T1000 (cell line): ENCODE measurements at regions not wholly inside any gene's neighbourhood (a gene's known extent, or its start where the extent isn't known, plus 50 kb on each side); places are given as distances from the start of the nearest gene placed in this dataset.

Experiments used
- DNase-seq: peaks from one replicate; lab custom pipeline; 2025; ENCODE audit warnings: mixed read lengths; lab: John Stamatoyannopoulos, UW

- DNase-seq, result no peak
Measured at GRCh38 chr2:240226672-240227537, 86.4 kb upstream of the OTOS start.

GRCh38 chr2:240227538-240228428 is 87.3 kb upstream of the OTOS start:
- DNase-seq, result no peak

- no peak for DNase-seq
Measured at GRCh38 chr2:240229005-240229404, 88.5 kb upstream of the OTOS start.

- no peak for DNase-seq
Measured at GRCh38 chr2:240229603-240230235, 89.3 kb upstream of the OTOS start.

- DNase-seq, result no peak
Measured at GRCh38 chr2:240230291-240230931, 90.0 kb upstream of the OTOS start.

GRCh38 chr2:240231838-240232244 is 91.4 kb upstream of the OTOS start:
- DNase-seq, result no peak

GRCh38 chr2:240232264-240232915 is 91.9 kb upstream of the OTOS start:
- DNase-seq, result no peak

GRCh38 chr2:240232961-240233884 is 92.8 kb upstream of the OTOS start:
- DNase-seq, result peak; percentile 32

- no peak for DNase-seq
Measured at GRCh38 chr2:240233885-240234502, 93.5 kb upstream of the OTOS start.

GRCh38 chr2:240234503-240234951 is 94.1 kb upstream of the OTOS start:
- no peak for DNase-seq

GRCh38 chr2:240235149-240235803 is 94.8 kb upstream of the OTOS start:
- DNase-seq, result no peak

GRCh38 chr2:240235811-240236210 is 95.4 kb upstream of the OTOS start:
- DNase-seq, result no peak

GRCh38 chr2:240236217-240237111 is 96.0 kb upstream of the OTOS start:
- DNase-seq, result no peak

- no peak for DNase-seq
Measured at GRCh38 chr2:240237609-240238174, 97.2 kb upstream of the OTOS start.

GRCh38 chr2:240238201-240238600 is 97.7 kb upstream of the OTOS start:
- no peak for DNase-seq

GRCh38 chr2:240238786-240239185 is 98.3 kb upstream of the OTOS start:
- no peak for DNase-seq

GRCh38 chr2:240239325-240239724 is 98.9 kb upstream of the OTOS start:
- no peak for DNase-seq
